ENCODE measurements at regions not wholly inside any gene's neighbourhood (a gene's known extent, or its start where the extent isn't known, plus 50 kb on each side); places are given as distances from the start of the nearest gene placed in this dataset.

DNA sequence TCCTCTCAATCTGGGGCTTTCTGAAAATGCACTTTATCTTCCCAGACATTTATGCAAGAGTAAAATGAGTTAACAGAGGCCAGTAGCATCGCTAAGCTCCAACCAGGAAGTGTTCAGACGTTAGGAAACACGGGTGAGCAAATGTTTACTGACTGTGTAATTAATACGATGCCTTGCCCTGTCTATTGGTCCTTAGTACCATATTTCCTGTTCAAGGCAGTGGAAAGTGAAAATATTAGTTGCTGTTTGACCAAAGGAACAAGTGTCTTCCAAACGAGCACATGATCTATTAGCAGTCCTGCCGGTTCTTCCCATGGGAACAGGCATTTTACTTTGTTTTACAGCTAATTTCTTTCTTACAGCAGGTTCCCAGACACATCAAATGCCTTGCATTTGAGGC is 311.1 kb upstream of the JAG1 start (continued):
- TF ChIP-seq ZNF367 (CRISPR knock-in tag; IDR thresholded peaks at IDR 0.05; ENCODE audit: borderline replicate concordance) = no peak
- TF ChIP-seq SIN3B (IDR thresholded peaks at IDR 0.05; ENCODE audit: low read length) = no peak
- TF ChIP-seq, protein P1, sequence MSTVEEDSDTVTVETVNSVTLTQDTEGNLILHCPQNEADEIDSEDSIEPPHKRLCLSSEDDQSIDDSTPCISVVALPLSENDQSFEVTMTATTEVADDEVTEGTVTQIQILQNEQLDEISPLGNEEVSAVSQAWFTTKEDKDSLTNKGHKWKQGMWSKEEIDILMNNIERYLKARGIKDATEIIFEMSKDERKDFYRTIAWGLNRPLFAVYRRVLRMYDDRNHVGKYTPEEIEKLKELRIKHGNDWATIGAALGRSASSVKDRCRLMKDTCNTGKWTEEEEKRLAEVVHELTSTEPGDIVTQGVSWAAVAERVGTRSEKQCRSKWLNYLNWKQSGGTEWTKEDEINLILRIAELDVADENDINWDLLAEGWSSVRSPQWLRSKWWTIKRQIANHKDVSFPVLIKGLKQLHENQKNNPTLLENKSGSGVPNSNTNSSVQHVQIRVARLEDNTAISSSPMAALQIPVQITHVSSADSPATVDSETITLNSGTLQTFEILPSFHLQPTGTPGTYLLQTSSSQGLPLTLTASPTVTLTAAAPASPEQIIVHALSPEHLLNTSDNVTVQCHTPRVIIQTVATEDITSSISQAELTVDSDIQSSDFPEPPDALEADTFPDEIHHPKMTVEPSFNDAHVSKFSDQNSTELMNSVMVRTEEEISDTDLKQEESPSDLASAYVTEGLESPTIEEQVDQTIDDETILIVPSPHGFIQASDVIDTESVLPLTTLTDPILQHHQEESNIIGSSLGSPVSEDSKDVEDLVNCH (CRISPR knock-in tag; IDR thresholded peaks at IDR 0.05) = no peak
- TF ChIP-seq U2AF1 (optimal IDR thresholded peaks at IDR 0.05; ENCODE audit: low read depth, low read length) = no peak
- TF ChIP-seq KLF13 (CRISPR knock-in tag; IDR thresholded peaks at IDR 0.05) = no peak
- TF ChIP-seq, protein P2, sequence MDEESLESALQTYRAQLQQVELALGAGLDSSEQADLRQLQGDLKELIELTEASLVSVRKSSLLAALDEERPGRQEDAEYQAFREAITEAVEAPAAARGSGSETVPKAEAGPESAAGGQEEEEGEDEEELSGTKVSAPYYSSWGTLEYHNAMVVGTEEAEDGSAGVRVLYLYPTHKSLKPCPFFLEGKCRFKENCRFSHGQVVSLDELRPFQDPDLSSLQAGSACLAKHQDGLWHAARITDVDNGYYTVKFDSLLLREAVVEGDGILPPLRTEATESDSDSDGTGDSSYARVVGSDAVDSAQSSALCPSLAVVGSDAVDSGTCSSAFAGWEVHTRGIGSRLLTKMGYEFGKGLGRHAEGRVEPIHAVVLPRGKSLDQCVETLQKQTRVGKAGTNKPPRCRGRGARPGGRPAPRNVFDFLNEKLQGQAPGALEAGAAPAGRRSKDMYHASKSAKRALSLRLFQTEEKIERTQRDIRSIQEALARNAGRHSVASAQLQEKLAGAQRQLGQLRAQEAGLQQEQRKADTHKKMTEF (CRISPR knock-in tag; IDR thresholded peaks at IDR 0.05) = no peak

DNA sequence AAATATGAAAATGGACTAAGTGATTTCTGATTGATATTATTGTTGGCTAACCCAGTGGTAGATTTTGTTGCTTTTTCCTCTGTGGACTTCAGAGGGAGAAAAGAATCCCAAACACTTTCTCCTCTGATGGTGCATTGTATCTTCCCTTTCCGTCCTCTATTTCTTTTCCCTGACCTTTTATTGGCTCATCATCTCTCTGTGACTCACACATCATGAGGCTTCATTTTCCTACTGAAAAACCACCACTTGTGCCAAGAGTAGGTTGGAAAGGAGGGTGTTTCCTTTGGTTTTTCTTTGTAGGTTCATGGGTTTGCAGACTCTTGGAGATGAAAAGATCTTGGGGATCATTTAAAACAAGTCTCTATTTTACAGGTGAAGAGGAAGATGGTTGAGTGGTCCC is 311.7 kb upstream of the JAG1 start:
- TF ChIP-seq PHB2 (IDR thresholded peaks at IDR 0.05; ENCODE audit: partially characterized antibody) = no peak
- no peak for TF ChIP-seq ZNF619 (CRISPR knock-in tag; IDR thresholded peaks at IDR 0.05)
- no peak for TF ChIP-seq GATAD2A (CRISPR knock-in tag; IDR thresholded peaks at IDR 0.05)
- TF ChIP-seq CHD4 (IDR thresholded peaks at IDR 0.05; ENCODE audit: borderline replicate concordance, low read length) = no peak
- no peak for TF ChIP-seq SRSF9 (IDR thresholded peaks at IDR 0.05; ENCODE audit: borderline replicate concordance, insufficient read depth, low read depth, low read length, poor library complexity, severe bottlenecking)
- TF ChIP-seq, protein P3, sequence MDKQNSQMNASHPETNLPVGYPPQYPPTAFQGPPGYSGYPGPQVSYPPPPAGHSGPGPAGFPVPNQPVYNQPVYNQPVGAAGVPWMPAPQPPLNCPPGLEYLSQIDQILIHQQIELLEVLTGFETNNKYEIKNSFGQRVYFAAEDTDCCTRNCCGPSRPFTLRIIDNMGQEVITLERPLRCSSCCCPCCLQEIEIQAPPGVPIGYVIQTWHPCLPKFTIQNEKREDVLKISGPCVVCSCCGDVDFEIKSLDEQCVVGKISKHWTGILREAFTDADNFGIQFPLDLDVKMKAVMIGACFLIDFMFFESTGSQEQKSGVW (CRISPR knock-in tag; IDR thresholded peaks at IDR 0.05; ENCODE audit: borderline replicate concordance) = no peak
- no peak for TF ChIP-seq NR2F6 (IDR thresholded peaks at IDR 0.05)
- no peak for TF ChIP-seq NR2F6 (CRISPR knock-in tag; IDR thresholded peaks at IDR 0.05)
- TF ChIP-seq SALL2 (CRISPR knock-in tag; IDR thresholded peaks at IDR 0.05) = no peak
- TF ChIP-seq SP4 (CRISPR knock-in tag; IDR thresholded peaks at IDR 0.05) = no peak
- TF ChIP-seq CEBPB (IDR thresholded peaks at IDR 0.05; ENCODE audit: borderline replicate concordance, low read depth, low read length) = no peak
- TF ChIP-seq ARNTL (CRISPR knock-in tag; IDR thresholded peaks at IDR 0.05) = no peak
- CTCF ChIA-PET (ENCODE audit: low intra/inter-chr PET ratio, low total read pairs) = no interaction called here
- Histone ChIP-seq H2AFZ (ENCODE audit: low read length) (no peak overlapping the region), H4K20me1 (ENCODE audit: insufficient read depth, low read length) (no peaks in the 10 kb centered on the region), H3K27me3 (ENCODE audit: control insufficient read depth in 1 of 2, insufficient read depth in 2 of 2, low read length in 2 of 2) (no peaks in the 10 kb centered on the region), H3K4me1 (ENCODE audit: insufficient read depth, low read length) (no peaks in the 10 kb centered on the region), H3K36me3 (replicated peaks in 1 of 2; ENCODE audit: control insufficient read depth in 1 of 2, insufficient read depth in 2 of 2, low read length in 2 of 2) (no peaks in the 10 kb centered on the region), H3K4me3 (replicated peaks in 1 of 3; ENCODE audit: insufficient read depth in 1 of 3, low read depth in 2 of 3, low read length in 3 of 3) (no peak overlapping the region), H3K9ac (ENCODE audit: insufficient read depth, low read depth, low read length) (no peak overlapping the region), H3K4me2 (ENCODE audit: low read depth, low read length) (no peak overlapping the region), H3K9me3 (ENCODE audit: low read length) (no peaks in the 10 kb centered on the region), H3K79me2 (ENCODE audit: insufficient read depth, low read length) (no peaks in the 10 kb centered on the region), H3K27ac (ENCODE audit: extremely low read length, insufficient read depth, low read length) (no peak overlapping the region)
- no TSS peak for BruUV-seq (replicated peaks)
- in situ Hi-C loops (cut with HindIII; ENCODE audit: extremely low pct_ligation_motif_present, low pct_unique_long_range_greater_than_20kb) = no loop called here
- FAIRE-seq (no peak), DNase-seq (ENCODE audit: low spot score) (no peak), ATAC-seq (no peak)
- intact Hi-C loops (cut with micrococcal nuclease; ENCODE audit: unreplicated experiment) = loop anchor here (10.0 kb wide), 1 partner anchor 521 kb away; no protein-coding TSS in a partner anchor
- POLR2A ChIA-PET = no interaction called here
- 2% methylated on average over 1 of the region's 1 CpG for WGBS (ENCODE audit: low lambda C conversion rate)
